ENCODE measurements at regions not wholly inside any gene's neighbourhood (a gene's known extent, or its start where the extent isn't known, plus 50 kb on each side); places are given as distances from the start of the nearest gene placed in this dataset.

DNA sequence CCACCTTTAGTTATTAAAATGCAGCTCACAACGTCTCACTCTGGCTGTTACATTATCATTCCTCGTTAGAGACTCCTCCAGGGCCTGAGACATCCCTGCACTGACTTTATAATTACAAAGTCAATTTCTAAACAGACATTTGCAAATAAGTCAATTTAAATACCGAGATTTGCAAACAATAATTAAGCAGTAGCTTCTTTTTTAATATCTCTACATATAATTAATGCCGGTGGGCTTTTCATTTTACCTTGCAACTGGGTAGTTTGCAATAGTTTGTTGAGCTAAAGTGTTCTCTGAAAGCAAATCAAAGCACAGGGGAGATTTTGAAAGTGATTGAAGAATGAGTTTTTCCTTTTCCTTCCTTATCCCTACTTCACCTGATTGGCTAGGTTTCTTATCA is 154.4 kb downstream of the TLR4 start:
- TF ChIP-seq, protein P1, sequence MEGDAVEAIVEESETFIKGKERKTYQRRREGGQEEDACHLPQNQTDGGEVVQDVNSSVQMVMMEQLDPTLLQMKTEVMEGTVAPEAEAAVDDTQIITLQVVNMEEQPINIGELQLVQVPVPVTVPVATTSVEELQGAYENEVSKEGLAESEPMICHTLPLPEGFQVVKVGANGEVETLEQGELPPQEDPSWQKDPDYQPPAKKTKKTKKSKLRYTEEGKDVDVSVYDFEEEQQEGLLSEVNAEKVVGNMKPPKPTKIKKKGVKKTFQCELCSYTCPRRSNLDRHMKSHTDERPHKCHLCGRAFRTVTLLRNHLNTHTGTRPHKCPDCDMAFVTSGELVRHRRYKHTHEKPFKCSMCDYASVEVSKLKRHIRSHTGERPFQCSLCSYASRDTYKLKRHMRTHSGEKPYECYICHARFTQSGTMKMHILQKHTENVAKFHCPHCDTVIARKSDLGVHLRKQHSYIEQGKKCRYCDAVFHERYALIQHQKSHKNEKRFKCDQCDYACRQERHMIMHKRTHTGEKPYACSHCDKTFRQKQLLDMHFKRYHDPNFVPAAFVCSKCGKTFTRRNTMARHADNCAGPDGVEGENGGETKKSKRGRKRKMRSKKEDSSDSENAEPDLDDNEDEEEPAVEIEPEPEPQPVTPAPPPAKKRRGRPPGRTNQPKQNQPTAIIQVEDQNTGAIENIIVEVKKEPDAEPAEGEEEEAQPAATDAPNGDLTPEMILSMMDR (conservative IDR thresholded peaks at IDR 0.05; ENCODE audit: low read length), result no peak
- no peak for DNase-seq (ENCODE audit: low read depth)

DNA sequence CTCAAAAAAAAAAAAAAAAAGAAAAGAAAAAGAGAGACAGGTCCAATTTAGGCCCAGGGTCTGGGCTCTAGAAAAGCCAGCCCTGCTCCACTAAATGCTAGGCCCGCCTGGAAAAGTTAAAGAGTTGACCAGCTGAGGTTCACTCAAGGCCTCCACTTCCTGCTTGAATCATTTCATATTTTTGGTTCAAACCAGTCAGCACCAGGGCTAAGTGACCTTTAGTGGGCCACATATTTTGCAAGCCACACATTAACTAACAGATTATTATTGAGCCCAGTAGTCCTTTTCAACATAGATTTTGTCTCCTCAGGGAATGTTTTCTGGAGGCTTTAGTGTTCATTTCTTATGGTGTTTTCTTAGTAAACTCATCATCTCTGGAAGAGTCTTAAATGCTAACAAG is 156.6 kb downstream of the TLR4 start:
- peak; percentile 4 for DNase-seq (ENCODE audit: low read depth)
- TF ChIP-seq, protein P1 (conservative IDR thresholded peaks at IDR 0.05; ENCODE audit: low read length), result no peak
- no peak overlapping the region for H3K4me3 ChIP-seq (ENCODE audit: low read length)

More for the DNA sequence above, 154.4 kb downstream of the TLR4 start:
- no peak overlapping the region for H3K4me3 ChIP-seq (ENCODE audit: low read length)

DNA sequence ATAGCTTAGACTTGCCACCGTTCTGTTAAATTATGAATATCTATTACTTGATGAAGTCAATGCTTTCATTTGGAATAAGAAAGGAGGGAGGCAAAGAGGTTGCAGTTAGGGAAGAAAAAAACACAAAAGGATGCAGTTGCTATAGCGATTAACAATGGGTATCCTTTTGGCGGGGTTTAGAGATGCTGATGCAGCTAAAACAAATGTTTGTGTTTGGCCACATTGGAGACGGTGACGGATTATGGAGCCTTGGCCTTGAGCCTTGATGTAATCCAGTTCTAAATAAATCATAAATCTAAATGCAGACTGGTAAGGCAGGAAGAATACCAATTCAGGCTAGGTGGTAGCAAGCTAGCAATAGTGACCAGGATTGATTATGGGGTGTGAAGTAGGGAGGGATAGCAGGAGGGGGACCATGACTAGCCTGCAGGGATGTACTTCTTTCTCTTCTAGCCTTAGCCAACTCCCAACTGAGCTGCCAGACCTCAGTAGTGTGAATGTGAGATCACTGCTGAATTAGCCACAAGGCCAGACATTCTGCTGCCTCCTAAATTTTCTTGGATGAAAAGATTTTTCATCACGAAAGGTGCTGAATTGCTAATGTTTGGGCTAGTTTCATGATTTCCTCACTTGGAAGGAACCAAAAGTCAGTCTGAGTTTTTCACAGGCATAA is 160.3 kb downstream of the TLR4 start:
- H3K4me3 ChIP-seq (ENCODE audit: low read length), result no peak overlapping the region
- TF ChIP-seq, protein P1 (conservative IDR thresholded peaks at IDR 0.05; ENCODE audit: low read length), result no peak
- no peak for DNase-seq (ENCODE audit: low read depth)

DNA sequence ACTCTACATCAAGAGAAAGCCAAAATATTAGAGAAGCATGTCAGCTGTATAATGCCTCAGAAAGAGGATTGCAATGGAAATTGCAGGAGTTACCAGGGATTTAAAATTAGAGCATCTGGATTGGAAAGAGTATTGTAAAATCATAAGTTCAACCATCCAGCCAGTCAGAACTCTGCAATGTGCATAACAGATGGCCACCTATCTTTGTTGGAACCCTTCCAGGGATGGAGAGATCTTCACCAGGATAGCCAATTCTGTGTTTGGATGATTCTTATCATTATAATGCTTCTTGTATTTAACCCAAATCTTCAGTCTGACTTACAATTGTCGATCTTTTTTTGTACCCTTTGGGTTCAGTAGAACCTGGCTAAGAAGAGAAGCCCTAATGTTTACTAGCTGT is 164.4 kb downstream of the TLR4 start:
- TF ChIP-seq, protein P1 (conservative IDR thresholded peaks at IDR 0.05; ENCODE audit: low read length), result no peak
- no peak for DNase-seq (ENCODE audit: low read depth)
- H3K4me3 ChIP-seq (ENCODE audit: low read length), result no peak overlapping the region

DNA sequence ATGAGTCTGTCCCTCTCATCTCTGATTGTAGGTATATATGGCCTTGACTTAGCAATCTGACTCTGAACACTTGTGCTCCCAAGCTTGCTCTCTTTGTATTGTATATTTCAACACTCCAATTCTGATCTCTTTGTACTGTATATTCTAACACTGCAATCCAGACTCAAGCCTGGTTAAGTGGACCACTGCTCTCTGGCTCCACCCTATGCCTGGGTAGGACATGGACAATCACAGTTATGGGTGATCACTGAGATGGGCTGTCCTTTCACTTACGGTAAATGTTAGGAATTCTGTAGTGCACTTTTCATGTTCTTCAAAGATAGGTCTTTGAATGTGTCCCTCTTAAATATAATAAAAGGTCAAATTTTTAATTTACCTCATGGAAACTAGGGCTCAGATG is 165.1 kb downstream of the TLR4 start:
- H3K4me3 ChIP-seq (ENCODE audit: low read length), result no peak overlapping the region
- DNase-seq (ENCODE audit: low read depth), result no peak
- TF ChIP-seq, protein P1 (conservative IDR thresholded peaks at IDR 0.05; ENCODE audit: low read length), result no peak

DNA sequence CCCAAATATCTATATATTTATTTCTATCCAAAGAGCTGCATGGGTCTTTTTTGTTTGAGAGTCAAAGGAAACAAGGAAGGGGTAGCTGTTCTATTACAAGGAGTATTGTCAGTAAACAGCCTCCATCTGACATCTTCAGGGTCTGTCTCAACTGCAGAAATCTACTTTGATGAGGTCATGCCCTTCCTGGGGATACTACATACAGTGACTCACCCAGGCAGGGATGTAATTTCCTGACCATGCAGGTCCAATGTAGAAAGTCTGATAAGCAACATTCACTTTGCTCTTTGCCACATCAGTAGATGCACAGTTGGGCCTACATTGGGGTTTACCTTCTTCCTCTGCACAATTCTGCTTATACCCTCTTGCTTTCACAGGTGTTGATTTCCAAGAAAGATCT is 165.5 kb downstream of the TLR4 start:
- DNase-seq (ENCODE audit: low read depth), result no peak
- no peak overlapping the region for H3K4me3 ChIP-seq (ENCODE audit: low read length)
- TF ChIP-seq, protein P1 (conservative IDR thresholded peaks at IDR 0.05; ENCODE audit: low read length), result no peak

DNA sequence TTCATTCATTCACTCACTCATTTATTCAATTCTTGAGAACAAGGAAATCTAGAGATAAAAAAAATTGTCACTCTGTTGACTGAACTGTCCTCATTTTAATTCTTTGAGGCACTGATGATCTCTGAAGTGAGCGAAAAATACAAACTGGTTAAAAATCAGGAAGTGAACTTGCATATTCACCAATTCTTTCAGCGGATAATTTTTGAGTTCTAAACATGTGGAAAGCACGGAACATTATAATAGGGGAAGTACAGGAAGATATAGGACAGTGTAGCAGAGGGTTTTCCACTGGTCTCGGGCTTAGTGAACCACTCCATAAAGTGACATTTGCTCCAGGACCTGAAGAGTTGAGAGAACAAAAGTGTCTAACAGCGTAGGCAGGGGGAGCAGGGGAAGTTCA is 169.5 kb downstream of the TLR4 start:
- no peak for DNase-seq (ENCODE audit: low read depth)
- TF ChIP-seq, protein P1 (conservative IDR thresholded peaks at IDR 0.05; ENCODE audit: low read length), result no peak
- H3K4me3 ChIP-seq (ENCODE audit: low read length), result no peak overlapping the region

Data from AG10803 (cell line).